Neural progenitor cell (in vitro differentiated cells): ENCODE measurements at regions not wholly inside any gene's neighbourhood (a gene's known extent, or its start where the extent isn't known, plus 50 kb on each side); places are given as distances from the start of the nearest gene placed in this dataset.
"Not testable (repeated sequence)": the region's sequence is repeated elsewhere in the genome, so short reads cannot be mapped to it uniquely, and the experiment has no call there.

Experiments used
- EZH2phosphoT487 ChIP-seq: fragments of 200-600 bp; sonication (generic); IDR thresholded peaks from 2 replicates; pipeline ENCODE4 v1.6.1; 2017; ENCODE audit warnings: antibody characterized with exemption
- TF ChIP-seq, protein P1 (sequence below): fragments of 200-600 bp; sonication (generic); IDR thresholded peaks from 2 replicates; pipeline ENCODE4 v1.5.1; 2017; ENCODE audit warnings: antibody characterized with exemption, mild to moderate bottlenecking

DNA sequence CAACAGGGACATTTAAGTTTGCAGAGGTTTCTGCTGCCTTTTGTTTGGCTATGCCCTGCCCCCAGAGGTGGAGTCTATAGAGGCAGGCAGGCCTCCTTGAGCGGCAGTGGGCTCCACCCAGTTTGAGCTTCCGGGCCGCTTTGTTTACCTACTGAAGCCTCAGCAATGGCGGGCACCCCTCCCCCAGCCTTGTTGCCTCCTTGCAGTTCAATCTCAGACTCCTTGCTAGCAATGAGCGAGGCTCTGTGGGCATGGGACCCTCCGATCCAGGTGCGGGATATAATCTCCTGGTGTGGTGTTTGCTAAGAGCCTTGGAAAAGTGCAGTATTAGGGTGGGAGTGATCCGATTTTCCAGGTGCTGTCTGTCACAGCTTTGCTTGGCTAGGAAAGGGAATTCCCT is 831.7 kb downstream of the RAPGEF2 start:
- TF ChIP-seq, protein P1, sequence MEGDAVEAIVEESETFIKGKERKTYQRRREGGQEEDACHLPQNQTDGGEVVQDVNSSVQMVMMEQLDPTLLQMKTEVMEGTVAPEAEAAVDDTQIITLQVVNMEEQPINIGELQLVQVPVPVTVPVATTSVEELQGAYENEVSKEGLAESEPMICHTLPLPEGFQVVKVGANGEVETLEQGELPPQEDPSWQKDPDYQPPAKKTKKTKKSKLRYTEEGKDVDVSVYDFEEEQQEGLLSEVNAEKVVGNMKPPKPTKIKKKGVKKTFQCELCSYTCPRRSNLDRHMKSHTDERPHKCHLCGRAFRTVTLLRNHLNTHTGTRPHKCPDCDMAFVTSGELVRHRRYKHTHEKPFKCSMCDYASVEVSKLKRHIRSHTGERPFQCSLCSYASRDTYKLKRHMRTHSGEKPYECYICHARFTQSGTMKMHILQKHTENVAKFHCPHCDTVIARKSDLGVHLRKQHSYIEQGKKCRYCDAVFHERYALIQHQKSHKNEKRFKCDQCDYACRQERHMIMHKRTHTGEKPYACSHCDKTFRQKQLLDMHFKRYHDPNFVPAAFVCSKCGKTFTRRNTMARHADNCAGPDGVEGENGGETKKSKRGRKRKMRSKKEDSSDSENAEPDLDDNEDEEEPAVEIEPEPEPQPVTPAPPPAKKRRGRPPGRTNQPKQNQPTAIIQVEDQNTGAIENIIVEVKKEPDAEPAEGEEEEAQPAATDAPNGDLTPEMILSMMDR, result not testable (repeated sequence)
- TF ChIP-seq EZH2phosphoT487, result not testable (repeated sequence)
